Suppressor macrophage (primary cell): ENCODE measurements at regions not wholly inside any gene's neighbourhood (a gene's known extent, or its start where the extent isn't known, plus 50 kb on each side); places are given as distances from the start of the nearest gene placed in this dataset.
A peak's percentile ranks its signal among the peaks of the same experiment; 100 is the strongest.
"Not testable (repeated sequence)": the region's sequence is repeated elsewhere in the genome, so short reads cannot be mapped to it uniquely, and the experiment has no call there.

Experiments
- DNase-seq, 4 experiments: peaks; one replicate each; pipeline ENCODE4 v3.0.0-alpha.2; 2020 to 2022

DNA sequence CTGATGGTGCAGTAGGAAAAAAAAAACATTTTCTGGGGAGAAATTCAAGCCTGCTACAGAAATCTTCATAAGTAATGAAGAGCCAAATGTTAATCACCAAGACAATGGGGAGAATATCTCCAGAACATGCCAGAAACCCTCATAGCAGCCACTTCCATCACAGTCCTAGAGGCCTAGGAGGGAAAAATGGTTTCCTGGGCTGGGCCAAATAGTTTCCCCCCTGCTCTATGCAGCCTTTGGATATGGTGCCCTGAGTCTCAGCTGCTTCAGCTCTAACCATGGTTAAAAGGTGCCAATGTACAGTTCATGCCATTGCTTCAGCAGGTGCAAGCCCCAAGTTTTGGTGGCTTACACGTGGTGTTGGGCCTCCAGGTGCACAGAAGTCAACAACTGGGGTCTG, 113.1 kb downstream of the ZNF648 start:
- DNase-seq: no peak

DNA sequence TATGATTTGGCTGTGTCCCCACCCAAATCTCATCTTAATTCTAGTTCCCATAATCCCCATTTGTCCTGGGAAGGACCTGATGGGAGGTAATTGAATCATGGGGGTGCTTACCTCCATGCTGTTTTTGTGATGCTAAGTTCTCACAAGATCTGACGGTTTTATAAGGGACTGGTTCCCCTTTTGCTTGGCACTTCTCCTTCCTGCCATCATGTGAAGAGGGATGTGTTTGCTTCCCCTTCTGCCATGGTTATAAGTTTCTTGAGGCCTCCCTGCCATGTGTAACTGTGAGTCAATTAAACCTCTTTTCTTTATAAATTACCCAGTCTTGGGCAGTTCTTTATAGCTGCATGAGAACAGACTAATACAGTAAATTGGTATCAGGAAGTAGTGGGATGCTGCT, 114.1 kb downstream of the ZNF648 start:
- peak in 3 of 4 experiments; percentile 5 to 16 (median 7) for DNase-seq

DNA sequence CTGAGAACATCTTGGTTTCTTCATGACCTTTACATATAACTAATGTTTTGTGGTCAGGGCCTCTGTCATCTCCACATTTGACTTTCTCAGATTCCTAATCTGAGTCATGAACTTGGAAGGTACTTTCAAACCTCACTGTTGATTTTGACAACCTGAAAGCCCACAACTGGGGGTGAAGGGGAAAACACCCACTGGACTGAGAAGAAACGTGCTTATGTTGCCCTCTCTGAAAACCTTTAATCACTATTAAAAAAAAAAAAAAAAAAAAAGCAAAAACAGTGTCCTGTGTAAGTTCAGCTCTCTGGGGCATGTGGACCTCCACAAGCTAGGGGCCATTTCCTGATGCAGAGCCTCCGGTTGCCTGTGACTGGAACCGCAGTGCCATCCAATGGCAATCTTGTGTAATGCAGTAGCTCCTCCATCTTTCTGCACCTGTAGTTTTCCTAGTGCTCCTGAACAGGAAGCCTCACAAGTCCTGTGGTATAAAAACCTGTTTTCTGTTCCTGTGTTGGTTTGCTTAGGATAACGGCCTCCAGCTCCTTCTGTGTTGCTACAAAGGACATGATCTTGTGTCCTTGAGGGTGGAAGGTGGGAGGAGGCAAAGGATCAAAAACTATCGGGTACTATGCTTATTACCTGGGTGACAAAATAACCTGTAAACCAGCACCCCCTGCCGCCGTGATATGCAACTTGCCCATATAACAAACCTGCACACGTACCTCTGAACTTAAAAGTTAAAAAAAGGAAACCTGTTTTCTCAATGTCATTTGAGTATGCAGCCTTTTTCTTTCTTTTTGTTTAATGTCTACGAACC, 124.5 kb downstream of the ZNF648 start:
- DNase-seq: peak; percentile 15 to 34 (median 20)

- DNase-seq: no peak
These were observed 125.2 kb downstream of the ZNF648 start for GRCh38 chr1:181936269-181936668.

DNA sequence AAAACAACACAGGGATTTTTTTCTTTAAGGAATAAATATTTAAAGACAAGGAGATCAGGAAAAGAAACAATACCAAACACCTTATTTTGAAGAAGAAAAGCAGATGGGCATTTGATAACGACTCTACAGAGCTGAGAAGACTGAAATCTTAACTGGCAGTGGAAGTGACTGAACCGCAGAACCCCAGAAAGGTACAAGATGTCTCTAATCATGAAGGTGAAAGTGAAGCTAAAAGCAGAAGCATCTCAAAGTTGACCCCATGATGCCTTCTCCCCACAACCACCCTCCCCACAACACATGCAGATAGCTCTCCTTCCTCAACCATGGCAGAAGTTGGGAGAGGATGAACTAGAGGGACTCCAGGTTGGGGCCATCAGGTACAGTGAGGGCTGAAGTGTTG, 129.6 kb downstream of the ZNF648 start:
- no peak for DNase-seq

GRCh38 chr1:181930187-181930586, 131.3 kb downstream of the ZNF648 start:
- DNase-seq: no peak

GRCh38 chr1:181926697-181927096, 134.8 kb downstream of the ZNF648 start:
- no peak for DNase-seq

DNA sequence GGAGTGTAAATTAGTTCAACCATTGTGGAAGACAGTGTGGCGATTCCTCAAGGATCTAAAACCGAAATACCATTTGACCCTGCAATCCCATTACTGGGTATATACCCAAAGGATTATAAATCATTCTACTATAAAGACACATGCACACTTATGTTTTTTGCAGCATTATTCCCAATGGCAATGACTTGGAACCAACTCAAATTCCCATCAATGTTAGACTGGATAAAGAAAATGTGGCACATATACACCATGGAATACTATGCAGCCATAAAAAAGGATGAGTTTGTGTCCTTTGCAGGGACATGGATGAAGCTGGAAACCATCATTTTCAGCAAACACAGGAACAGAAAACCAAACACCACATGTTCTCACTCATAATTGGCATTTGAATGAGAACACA, 137.5 kb downstream of the ZNF648 start:
- DNase-seq: not testable (repeated sequence)

GRCh38 chr1:181919542-181919941, 142.0 kb downstream of the ZNF648 start:
- no peak for DNase-seq

DNA sequence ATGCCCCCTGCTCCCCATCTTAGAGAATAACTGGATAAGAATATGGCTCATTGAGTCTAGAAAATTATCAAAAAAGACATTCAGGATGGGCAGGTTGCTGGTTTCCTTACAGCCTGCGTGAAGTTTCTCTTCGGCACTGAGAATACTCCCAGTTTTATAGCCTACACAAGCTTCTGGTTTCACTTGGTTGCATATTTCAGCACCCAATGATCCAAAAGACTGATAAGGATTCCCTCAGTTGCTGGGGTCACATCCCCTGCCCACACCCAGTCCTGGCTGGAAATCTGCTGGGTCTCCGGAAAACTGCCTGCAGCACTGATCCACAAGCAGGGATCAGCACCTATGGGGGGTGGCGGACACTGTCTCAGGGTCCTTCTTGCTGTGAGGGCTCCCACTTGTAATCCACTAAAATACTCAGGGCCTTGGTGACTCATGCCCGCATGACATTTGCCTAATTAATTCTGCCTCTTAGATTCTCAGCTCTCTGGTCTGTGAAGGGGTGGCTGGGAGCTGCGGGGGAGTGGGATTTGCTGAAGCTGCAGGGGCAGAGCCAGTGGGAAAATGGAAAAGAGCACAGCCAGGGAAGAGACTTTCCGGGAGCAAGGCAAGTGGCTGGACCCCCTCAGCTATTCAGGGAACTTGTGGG, 142.5 kb downstream of the ZNF648 start:
- no peak for DNase-seq

DNA sequence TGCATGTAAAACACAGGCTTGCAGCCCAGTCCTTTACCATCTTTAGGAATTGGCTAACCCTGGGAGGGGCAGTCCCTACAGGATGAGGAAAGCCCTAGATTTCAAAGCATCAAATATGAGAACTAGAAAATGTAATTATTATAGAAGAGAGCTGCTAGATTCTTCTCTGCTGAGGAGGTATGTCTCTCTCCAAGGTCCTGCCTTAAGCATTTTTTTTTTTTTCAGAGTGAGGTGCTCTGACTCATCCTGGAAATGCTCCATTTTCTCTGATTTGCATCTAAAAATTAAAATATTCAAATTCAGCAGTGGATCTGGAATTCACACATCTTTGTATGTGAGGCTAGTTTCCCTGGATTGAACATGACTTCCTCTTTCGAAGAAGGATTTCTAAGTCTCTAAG, 149.8 kb downstream of the ZNF648 start:
- no peak for DNase-seq

- DNase-seq: no peak
These were observed 150.6 kb downstream of the ZNF648 start for GRCh38 chr1:181910905-181911304.

GRCh38 chr1:181909010-181909409, 152.5 kb downstream of the ZNF648 start:
- DNase-seq: no peak

DNA sequence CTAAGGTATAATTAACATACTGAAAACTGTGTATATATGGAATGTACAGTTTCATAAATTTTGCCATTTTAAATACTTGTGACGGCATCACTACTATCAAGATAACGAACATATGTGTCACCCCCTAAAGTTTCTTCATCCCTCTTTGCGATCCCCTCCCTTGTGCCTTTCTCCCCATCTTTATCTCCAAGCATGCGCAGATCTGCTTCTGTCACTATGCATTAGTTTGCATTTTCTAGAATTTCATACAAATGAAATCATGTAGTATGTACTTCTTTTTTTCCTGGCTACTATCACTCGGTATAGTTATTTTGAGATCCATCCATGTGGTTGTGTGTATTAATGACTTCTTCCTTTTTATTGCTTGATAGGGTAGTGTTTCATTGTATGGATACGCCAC, 154.9 kb downstream of the ZNF648 start:
- no peak for DNase-seq

- DNase-seq: no peak
These were observed 155.4 kb downstream of the ZNF648 start for GRCh38 chr1:181905944-181906597.

DNA sequence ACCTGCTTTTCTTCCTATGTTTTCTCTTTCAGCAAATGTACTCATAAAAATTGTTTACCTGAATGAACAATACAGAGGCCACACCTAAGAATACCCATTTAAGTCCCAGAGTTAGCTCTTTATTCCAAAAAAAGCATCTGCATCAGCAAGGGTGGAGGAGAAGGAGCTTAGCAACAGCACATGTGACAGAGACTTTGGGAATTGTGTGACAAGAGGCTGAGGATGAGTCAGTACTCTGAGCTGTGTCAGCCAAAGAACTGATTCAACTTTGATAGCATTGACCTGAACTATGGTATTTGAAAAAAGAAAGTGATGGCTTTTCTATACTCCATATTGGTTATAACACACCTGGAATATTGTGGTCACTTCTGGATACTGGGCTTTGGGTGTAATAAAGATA, 162.7 kb downstream of the ZNF648 start:
- peak in 3 of 4 experiments; percentile 6 to 21 (median 17) for DNase-seq

GRCh38 chr1:181896824-181897223, 164.7 kb downstream of the ZNF648 start:
- DNase-seq: no peak

DNA sequence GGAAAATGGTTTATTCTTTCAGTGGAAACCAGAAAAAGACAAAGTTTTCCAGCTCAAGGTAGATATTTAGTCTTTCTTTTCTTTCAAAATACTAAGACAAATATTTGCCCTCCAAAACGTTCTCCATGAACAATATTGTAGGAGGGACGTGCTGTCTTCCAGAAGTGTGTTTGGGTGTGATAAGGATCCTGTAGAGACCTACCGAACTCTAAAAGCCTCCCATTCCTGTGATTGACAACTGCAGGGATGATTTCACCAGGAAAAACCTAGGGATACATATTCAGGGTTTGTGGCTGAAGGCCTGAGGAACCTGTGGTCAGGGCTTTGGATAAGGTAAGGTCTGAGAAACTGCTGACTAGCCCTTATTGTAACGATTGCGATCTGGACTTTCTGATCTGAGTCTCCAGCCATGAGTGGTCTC, 167.1 kb downstream of the ZNF648 start:
- no peak for DNase-seq

- no peak for DNase-seq
These were observed 167.6 kb downstream of the ZNF648 start for GRCh38 chr1:181893937-181894336.

- not testable (repeated sequence) for DNase-seq
These were observed 168.4 kb downstream of the ZNF648 start for GRCh38 chr1:181893150-181893549.

DNA sequence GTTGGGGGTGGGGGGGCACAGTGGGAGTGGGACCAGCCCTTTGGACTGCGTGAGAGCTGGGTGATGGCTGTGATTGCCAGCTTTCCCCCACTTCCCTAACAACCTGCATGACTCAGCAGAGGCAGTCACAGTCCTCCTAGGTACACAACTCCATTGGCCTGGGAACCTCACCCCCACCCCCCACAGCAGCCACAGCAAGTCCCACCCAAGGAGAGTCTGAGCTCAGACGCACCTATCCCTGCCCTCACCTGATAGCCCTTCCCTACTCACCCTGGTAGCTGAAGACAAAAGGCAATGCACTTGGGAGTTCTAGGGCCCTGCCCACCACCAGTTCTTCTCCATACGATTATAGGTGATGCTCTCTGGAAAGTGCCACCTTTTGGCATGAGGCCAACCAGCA, 188.9 kb downstream of the ZNF648 start:
- no peak for DNase-seq

DNA sequence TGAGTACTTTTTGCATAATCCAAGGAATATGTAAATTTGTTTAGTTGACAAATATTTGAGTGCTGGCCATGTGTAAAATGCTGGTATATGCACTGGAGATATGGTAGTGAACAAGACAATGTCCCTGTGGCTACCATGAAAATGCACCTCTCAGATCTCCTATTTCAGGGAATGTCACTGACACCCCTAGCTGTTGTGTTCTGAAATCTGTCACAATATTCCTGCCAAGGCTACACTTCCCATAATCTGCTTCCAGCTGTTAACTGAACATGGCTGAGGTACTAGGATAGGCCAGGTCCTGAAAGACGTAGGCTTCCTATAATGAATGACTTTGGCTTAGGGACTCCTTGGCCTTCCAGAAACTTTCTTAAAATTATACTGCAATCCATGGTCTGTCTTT, 197.8 kb downstream of the ZNF648 start:
- no peak for DNase-seq

- no peak for DNase-seq
These were observed 198.5 kb downstream of the ZNF648 start for GRCh38 chr1:181863006-181863405.

GRCh38 chr1:181858135-181858534, 203.4 kb downstream of the ZNF648 start:
- no peak for DNase-seq
